ENCODE measurements at regions not wholly inside any gene's neighbourhood (a gene's known extent, or its start where the extent isn't known, plus 50 kb on each side); places are given as distances from the start of the nearest gene placed in this dataset.

- no peak for DNase-seq
Observed at GRCh38 chr18:56217406-56217805, 421.0 kb downstream of the TXNL1 start.

GRCh38 chr18:56214706-56215105 is 423.7 kb downstream of the TXNL1 start:
- DNase-seq: no peak

GRCh38 chr18:56210520-56210919 is 427.9 kb downstream of the TXNL1 start:
- DNase-seq: no peak

GRCh38 chr18:56207989-56208388 is 430.4 kb downstream of the TXNL1 start:
- DNase-seq: no peak

- DNase-seq: no peak
Observed at GRCh38 chr18:56204052-56204451, 434.3 kb downstream of the TXNL1 start.

- DNase-seq: no peak
Observed at GRCh38 chr18:56202678-56203077, 435.7 kb downstream of the TXNL1 start.

GRCh38 chr18:56200381-56200911 is 437.9 kb downstream of the TXNL1 start:
- no peak for DNase-seq

GRCh38 chr18:56199580-56200330 is 438.6 kb downstream of the TXNL1 start:
- no peak for DNase-seq

GRCh38 chr18:56197241-56197859 is 441.0 kb downstream of the TXNL1 start:
- no peak for DNase-seq

- no peak for DNase-seq
Observed at GRCh38 chr18:56196495-56197225, 441.7 kb downstream of the TXNL1 start.

GRCh38 chr18:56191334-56191733 is 447.1 kb downstream of the TXNL1 start:
- DNase-seq: no peak

GRCh38 chr18:56189615-56190014 is 448.8 kb downstream of the TXNL1 start:
- no peak for DNase-seq

- no peak for DNase-seq
Observed at GRCh38 chr18:56188529-56189275, 449.7 kb downstream of the TXNL1 start.

GRCh38 chr18:56186319-56186718 is 452.1 kb downstream of the TXNL1 start:
- no peak for DNase-seq

- DNase-seq: no peak
Observed at GRCh38 chr18:56185126-56185525, 453.3 kb downstream of the TXNL1 start.

- no peak for DNase-seq
Observed at GRCh38 chr18:56176751-56177150, 461.6 kb downstream of the TXNL1 start.

GRCh38 chr18:56175330-56176001 is 462.9 kb downstream of the TXNL1 start:
- DNase-seq: no peak

GRCh38 chr18:56173542-56174220 is 464.7 kb downstream of the TXNL1 start:
- no peak for DNase-seq

- no peak for DNase-seq
Observed at GRCh38 chr18:56172527-56172926, 465.9 kb downstream of the TXNL1 start.

- no peak for DNase-seq
Observed at GRCh38 chr18:56171848-56172247, 466.5 kb downstream of the TXNL1 start.

Data from left kidney (tissue), 1 donor.